ENCODE measurements at regions not wholly inside any gene's neighbourhood (a gene's known extent, or its start where the extent isn't known, plus 50 kb on each side); places are given as distances from the start of the nearest gene placed in this dataset.

DNA sequence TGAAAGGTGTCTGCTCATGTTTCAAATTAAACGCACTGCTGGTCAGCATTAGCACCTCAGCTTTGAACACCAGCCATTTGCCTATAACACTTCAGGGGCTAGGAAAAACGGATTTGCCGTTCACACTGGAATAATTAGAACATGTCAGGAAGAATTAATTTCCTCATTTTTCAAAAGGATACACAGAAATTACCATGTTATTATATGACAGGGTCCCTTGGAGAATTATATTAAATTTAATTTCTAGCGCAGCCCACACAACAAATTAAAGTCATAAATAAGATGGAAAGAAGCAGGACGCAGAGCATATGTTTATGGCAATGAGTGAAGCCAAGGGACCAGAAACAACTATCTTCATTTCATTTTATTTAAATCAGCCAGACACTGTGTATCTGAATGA is 83.8 kb upstream of the SOX6 start:
- TF ChIP-seq POLR2A (IDR thresholded peaks at IDR 0.05): no peak
- no peak for TF ChIP-seq CTCF (IDR thresholded peaks at IDR 0.05)
- no peak for TF ChIP-seq EP300 (IDR thresholded peaks at IDR 0.05)
- no peak for TF ChIP-seq POLR2AphosphoS5 (IDR thresholded peaks at IDR 0.05)
